ENCODE measurements at regions not wholly inside any gene's neighbourhood (a gene's known extent, or its start where the extent isn't known, plus 50 kb on each side); places are given as distances from the start of the nearest gene placed in this dataset.

DNA sequence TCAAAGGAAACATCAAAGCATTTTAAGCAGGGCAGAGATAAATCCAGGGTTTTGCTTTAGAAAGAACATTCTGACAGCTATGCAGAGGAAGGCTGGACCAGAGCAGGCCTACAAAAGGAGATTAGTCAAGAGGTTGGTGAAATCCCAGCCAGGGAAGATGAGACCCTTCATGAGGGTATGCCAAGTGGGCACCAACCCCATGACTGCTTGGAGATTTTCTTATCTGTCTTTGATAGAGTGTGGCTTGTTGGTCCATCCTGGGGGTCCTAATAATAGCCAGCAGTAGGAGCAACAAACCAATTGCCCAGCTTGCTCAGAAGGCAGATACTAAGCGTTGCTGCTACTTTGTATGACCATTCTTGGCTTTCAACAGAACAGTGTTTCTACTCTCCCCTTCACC lies 895.4 kb downstream of the EPHA4 start:
- H3K4me1 ChIP-seq (ENCODE audit: control insufficient read depth, insufficient read depth, low read depth, low read length): no peaks in the 10 kb centered on the region
- H3K18ac ChIP-seq (ENCODE audit: low read depth in 1 of 2, low read length in 2 of 2): no peak overlapping the region
- no peak overlapping the region for H2BK15ac ChIP-seq (ENCODE audit: low read depth, poor library complexity, severe bottlenecking)
- H2AFZ ChIP-seq (ENCODE audit: low read depth, low read length): no peak overlapping the region
- H3K4me3 ChIP-seq (ENCODE audit: insufficient read depth in 1 of 2, low read depth in 1 of 2, low read length in 2 of 2): no peak overlapping the region
- H3K23ac ChIP-seq (ENCODE audit: low read length in 2 of 2): no peak overlapping the region
- no peak overlapping the region for H4K8ac ChIP-seq (ENCODE audit: low read length)
- no peaks in the 10 kb centered on the region for H3K9me3 ChIP-seq (ENCODE audit: control insufficient read depth, low read length)
- no peak overlapping the region for H2BK120ac ChIP-seq (ENCODE audit: low read depth, low read length)
- DNase-seq: no peak
- H4K91ac ChIP-seq (ENCODE audit: low read length): no peak overlapping the region
- no peak overlapping the region for H3K14ac ChIP-seq (ENCODE audit: low read length in 2 of 2)
- no peak overlapping the region for H3K4me2 ChIP-seq (ENCODE audit: low read length, poor library complexity, severe bottlenecking)
- H2AK5ac ChIP-seq (ENCODE audit: low read length, severe bottlenecking): no peak overlapping the region
- 94% methylated on average over 1 of the region's 1 CpG for WGBS
- no peak overlapping the region for H3K9ac ChIP-seq (ENCODE audit: low read length)
- no peak overlapping the region for H2BK5ac ChIP-seq (ENCODE audit: low read depth, low read length, poor library complexity, severe bottlenecking)
- no peak overlapping the region for H3K4ac ChIP-seq (ENCODE audit: low read depth in 1 of 2, low read length in 2 of 2)
- H3K27me3 ChIP-seq (ENCODE audit: control insufficient read depth in 1 of 2, insufficient read depth in 1 of 2, low read length in 2 of 2): no peaks in the 10 kb centered on the region
- no peak overlapping the region for H3K27ac ChIP-seq (ENCODE audit: low read length, poor library complexity, severe bottlenecking)
- no peaks in the 10 kb centered on the region for H3K79me1 ChIP-seq (replicated peaks; ENCODE audit: low read length, poor library complexity, severe bottlenecking)
- H3K36me3 ChIP-seq (ENCODE audit: control insufficient read depth in 1 of 2, insufficient read depth in 2 of 2, low read depth in 1 of 2, low read length in 2 of 2): no peaks in the 10 kb centered on the region
- no peak overlapping the region for H2BK12ac ChIP-seq (ENCODE audit: low read length in 2 of 2)

DNA sequence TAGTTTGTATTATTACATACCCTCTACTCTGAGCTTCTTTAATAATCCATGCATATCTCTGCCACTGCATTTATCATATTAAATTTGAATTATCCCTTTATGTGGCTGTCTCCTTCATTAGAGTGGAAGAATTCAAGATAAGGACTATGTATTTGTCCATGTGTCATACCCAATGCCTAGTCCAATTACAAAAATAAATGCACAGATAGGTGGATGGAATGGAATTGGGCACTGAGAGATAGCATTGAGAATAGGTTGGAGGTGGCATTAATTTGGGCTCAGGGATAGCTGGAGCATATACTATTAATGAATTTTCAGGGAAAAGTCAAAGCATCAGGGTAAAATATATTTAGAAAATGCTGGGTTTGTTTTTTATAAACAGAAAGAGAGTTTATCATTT lies 893.2 kb downstream of the EPHA4 start:
- H3K27ac ChIP-seq (ENCODE audit: low read length, poor library complexity, severe bottlenecking): no peak overlapping the region
- H3K4me3 ChIP-seq (ENCODE audit: insufficient read depth in 1 of 2, low read depth in 1 of 2, low read length in 2 of 2): no peak overlapping the region
- H3K4ac ChIP-seq (ENCODE audit: low read depth in 1 of 2, low read length in 2 of 2): no peak overlapping the region
- no peak overlapping the region for H3K23ac ChIP-seq (ENCODE audit: low read length in 2 of 2)
- H3K4me1 ChIP-seq (ENCODE audit: control insufficient read depth, insufficient read depth, low read depth, low read length): no peaks in the 10 kb centered on the region
- H3K36me3 ChIP-seq (ENCODE audit: control insufficient read depth in 1 of 2, insufficient read depth in 2 of 2, low read depth in 1 of 2, low read length in 2 of 2): no peaks in the 10 kb centered on the region
- no peak overlapping the region for H3K9ac ChIP-seq (ENCODE audit: low read length)
- no peak overlapping the region for H2BK15ac ChIP-seq (ENCODE audit: low read depth, poor library complexity, severe bottlenecking)
- no peak overlapping the region for H3K14ac ChIP-seq (ENCODE audit: low read length in 2 of 2)
- no peaks in the 10 kb centered on the region for H3K79me1 ChIP-seq (replicated peaks; ENCODE audit: low read length, poor library complexity, severe bottlenecking)
- H3K9me3 ChIP-seq (ENCODE audit: control insufficient read depth, low read length): no peaks in the 10 kb centered on the region
- H2AK5ac ChIP-seq (ENCODE audit: low read length, severe bottlenecking): no peak overlapping the region
- no peak overlapping the region for H2BK5ac ChIP-seq (ENCODE audit: low read depth, low read length, poor library complexity, severe bottlenecking)
- H2BK12ac ChIP-seq (ENCODE audit: low read length in 2 of 2): no peak overlapping the region
- no peak overlapping the region for H3K18ac ChIP-seq (ENCODE audit: low read depth in 1 of 2, low read length in 2 of 2)
- no peak overlapping the region for H4K91ac ChIP-seq (ENCODE audit: low read length)
- no peak overlapping the region for H4K8ac ChIP-seq (ENCODE audit: low read length)
- H3K4me2 ChIP-seq (ENCODE audit: low read length, poor library complexity, severe bottlenecking): no peak overlapping the region
- no peak for DNase-seq
- no peak overlapping the region for H2AFZ ChIP-seq (ENCODE audit: low read depth, low read length)
- H3K27me3 ChIP-seq (ENCODE audit: control insufficient read depth in 1 of 2, insufficient read depth in 1 of 2, low read length in 2 of 2): no peaks in the 10 kb centered on the region
- no peak overlapping the region for H2BK120ac ChIP-seq (ENCODE audit: low read depth, low read length)

DNA sequence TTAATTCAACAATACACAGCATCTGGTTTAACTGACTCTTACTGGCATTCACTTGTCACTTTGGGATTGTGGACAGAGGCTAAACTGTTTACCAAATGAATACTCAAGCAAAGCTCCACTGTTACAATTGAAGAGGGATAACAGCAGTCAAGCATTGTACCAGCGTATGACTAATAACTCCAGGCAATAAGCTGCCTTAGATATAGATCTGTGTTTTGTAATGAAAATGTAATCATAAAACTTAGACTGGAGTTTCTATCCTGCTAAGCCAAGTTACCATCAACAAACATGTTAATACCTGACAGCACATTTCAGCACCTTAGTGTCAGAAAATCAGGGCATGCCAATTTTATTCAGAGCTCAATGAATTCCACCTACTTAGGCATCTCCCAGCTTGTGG lies 889.5 kb downstream of the EPHA4 start:
- Histone ChIP-seq H2AK5ac (ENCODE audit: low read length, severe bottlenecking) (no peak overlapping the region), H3K18ac (ENCODE audit: low read depth in 1 of 2, low read length in 2 of 2) (no peak overlapping the region), H3K4me2 (ENCODE audit: low read length, poor library complexity, severe bottlenecking) (no peak overlapping the region), H3K79me1 (replicated peaks; ENCODE audit: low read length, poor library complexity, severe bottlenecking) (no peaks in the 10 kb centered on the region), H3K4me3 (ENCODE audit: insufficient read depth in 1 of 2, low read depth in 1 of 2, low read length in 2 of 2) (no peak overlapping the region), H3K4me1 (ENCODE audit: control insufficient read depth, insufficient read depth, low read depth, low read length) (peaks cover 2% of the 10 kb centered on the region), H3K23ac (ENCODE audit: low read length in 2 of 2) (no peak overlapping the region), H4K8ac (ENCODE audit: low read length) (no peak overlapping the region), H3K14ac (ENCODE audit: low read length in 2 of 2) (no peak overlapping the region), H2BK15ac (ENCODE audit: low read depth, poor library complexity, severe bottlenecking) (no peak overlapping the region), H4K91ac (ENCODE audit: low read length) (no peak overlapping the region), H3K27me3 (ENCODE audit: control insufficient read depth in 1 of 2, insufficient read depth in 1 of 2, low read length in 2 of 2) (no peaks in the 10 kb centered on the region), H3K9me3 (ENCODE audit: control insufficient read depth, low read length) (no peaks in the 10 kb centered on the region), H3K9ac (ENCODE audit: low read length) (no peak overlapping the region), H3K36me3 (ENCODE audit: control insufficient read depth in 1 of 2, insufficient read depth in 2 of 2, low read depth in 1 of 2, low read length in 2 of 2) (no peaks in the 10 kb centered on the region), H2AFZ (ENCODE audit: low read depth, low read length) (no peak overlapping the region), H3K27ac (ENCODE audit: low read length, poor library complexity, severe bottlenecking) (no peak overlapping the region), H2BK5ac (ENCODE audit: low read depth, low read length, poor library complexity, severe bottlenecking) (no peak overlapping the region), H2BK12ac (ENCODE audit: low read length in 2 of 2) (no peak overlapping the region), H3K4ac (ENCODE audit: low read depth in 1 of 2, low read length in 2 of 2) (no peak overlapping the region), H2BK120ac (ENCODE audit: low read depth, low read length) (no peak overlapping the region)
- no CpG with 5 or more reads among the region's 1 CpG for WGBS
- peak; percentile 15 for DNase-seq

DNA sequence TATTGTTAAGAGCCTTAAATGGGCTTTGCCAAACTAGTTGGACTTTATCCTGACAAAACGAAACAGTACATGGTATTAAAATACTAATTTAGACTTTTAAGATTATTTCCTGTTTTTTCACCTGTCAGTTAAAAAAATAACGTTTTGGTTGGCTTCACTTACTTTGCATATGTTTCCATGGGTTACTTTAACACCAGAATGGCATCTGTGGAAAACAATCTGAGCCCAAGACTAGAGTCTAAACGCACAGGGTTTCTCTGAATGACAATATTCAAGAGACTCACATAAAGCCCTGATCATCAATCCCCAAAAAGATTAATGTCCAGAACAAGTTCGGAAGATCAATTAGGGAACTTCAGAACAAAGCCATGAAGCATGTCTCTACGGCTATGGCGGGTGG lies 888.0 kb downstream of the EPHA4 start:
- Histone ChIP-seq H3K4me2 (ENCODE audit: low read length, poor library complexity, severe bottlenecking) (no peak overlapping the region), H3K79me1 (replicated peaks; ENCODE audit: low read length, poor library complexity, severe bottlenecking) (no peaks in the 10 kb centered on the region), H3K9me3 (ENCODE audit: control insufficient read depth, low read length) (no peaks in the 10 kb centered on the region), H3K27ac (ENCODE audit: low read length, poor library complexity, severe bottlenecking) (no peak overlapping the region), H3K27me3 (ENCODE audit: control insufficient read depth in 1 of 2, insufficient read depth in 1 of 2, low read length in 2 of 2) (no peaks in the 10 kb centered on the region), H2AK5ac (ENCODE audit: low read length, severe bottlenecking) (no peak overlapping the region), H3K18ac (ENCODE audit: low read depth in 1 of 2, low read length in 2 of 2) (no peak overlapping the region), H3K9ac (ENCODE audit: low read length) (no peak overlapping the region), H4K91ac (ENCODE audit: low read length) (no peak overlapping the region), H2BK5ac (ENCODE audit: low read depth, low read length, poor library complexity, severe bottlenecking) (no peak overlapping the region), H2AFZ (ENCODE audit: low read depth, low read length) (no peak overlapping the region), H3K4me1 (ENCODE audit: control insufficient read depth, insufficient read depth, low read depth, low read length) (peaks cover 3% of the 10 kb centered on the region), H2BK15ac (ENCODE audit: low read depth, poor library complexity, severe bottlenecking) (no peak overlapping the region), H4K8ac (ENCODE audit: low read length) (no peak overlapping the region), H3K4ac (ENCODE audit: low read depth in 1 of 2, low read length in 2 of 2) (no peak overlapping the region), H3K14ac (ENCODE audit: low read length in 2 of 2) (no peak overlapping the region), H2BK120ac (ENCODE audit: low read depth, low read length) (no peak overlapping the region), H3K4me3 (ENCODE audit: insufficient read depth in 1 of 2, low read depth in 1 of 2, low read length in 2 of 2) (no peak overlapping the region), H2BK12ac (ENCODE audit: low read length in 2 of 2) (no peak overlapping the region), H3K36me3 (ENCODE audit: control insufficient read depth in 1 of 2, insufficient read depth in 2 of 2, low read depth in 1 of 2, low read length in 2 of 2) (no peaks in the 10 kb centered on the region), H3K23ac (ENCODE audit: low read length in 2 of 2) (no peak overlapping the region)
- whole genome bisulfite sequencing: 88% methylated on average over 2 of the region's 6 CpGs
- no peak for DNase-seq

Measured in mesenchymal stem cell (in vitro differentiated cells and primary cell).